Activated B cell treated with CpG ODN at 0.5 μM for 24 hours (primary cell): ENCODE measurements at regions not wholly inside any gene's neighbourhood (a gene's known extent, or its start where the extent isn't known, plus 50 kb on each side); places are given as distances from the start of the nearest gene placed in this dataset.

Experiments used
- ATAC-seq: fragments of 200-7000 bp; cut with Tn5 transposase; one replicate; pipeline ENCODE4 v1.10.0; 2021; ENCODE audit warnings: low read depth, mild to moderate bottlenecking, moderate library complexity
- CTCF ChIA-PET: fragments of 350-600 bp; sonication (Branson Sonifier 250); formaldehyde crosslinking; loops from one replicate; lab custom pipeline; 2021; ENCODE audit warnings: antibody characterized with exemption; lab: Charles Lee
- POLR2A ChIA-PET: fragments of 350-600 bp; sonication (Branson Sonifier 250); formaldehyde crosslinking; loops from one replicate; lab custom pipeline; 2021; ENCODE audit warnings: antibody characterized with exemption; lab: Charles Lee
- DNase-seq: peaks from one replicate; pipeline ENCODE4 v3.0.0; 2022
- H3K27ac Mint-ChIP-seq: one replicate; pipeline ENCODE4 v1.8.0; 2020; ENCODE audit warnings: mixed read lengths
- H3K27me3 Mint-ChIP-seq: one replicate; pipeline ENCODE4 v1.8.0; 2021; ENCODE audit warnings: mixed read lengths
- H3K36me3 Mint-ChIP-seq: one replicate; pipeline ENCODE4 v1.8.0; 2021; ENCODE audit warnings: low read depth, mixed read lengths
- H3K4me1 Mint-ChIP-seq: one replicate; pipeline ENCODE4 v1.8.0; 2021; ENCODE audit warnings: mixed read lengths
- H3K4me3 Mint-ChIP-seq: one replicate; pipeline ENCODE4 v1.8.0; 2020; ENCODE audit warnings: mild to moderate bottlenecking, mixed read lengths
- H3K9me3 Mint-ChIP-seq: one replicate; pipeline ENCODE4 v1.8.0; 2020; ENCODE audit warnings: mixed read lengths
- intact Hi-C: fragments of 100-400 bp; cut with micrococcal nuclease; formaldehyde crosslinking; loops from one replicate; pipeline ENCODE4 v1.15.1; 2024
- TF ChIP-seq, protein P1 (sequence below): fragments of 200-600 bp; IDR thresholded peaks from one replicate; pipeline ENCODE4 v1.8.0; 2022; ENCODE audit warnings: antibody characterized with exemption, mild to moderate bottlenecking

DNA sequence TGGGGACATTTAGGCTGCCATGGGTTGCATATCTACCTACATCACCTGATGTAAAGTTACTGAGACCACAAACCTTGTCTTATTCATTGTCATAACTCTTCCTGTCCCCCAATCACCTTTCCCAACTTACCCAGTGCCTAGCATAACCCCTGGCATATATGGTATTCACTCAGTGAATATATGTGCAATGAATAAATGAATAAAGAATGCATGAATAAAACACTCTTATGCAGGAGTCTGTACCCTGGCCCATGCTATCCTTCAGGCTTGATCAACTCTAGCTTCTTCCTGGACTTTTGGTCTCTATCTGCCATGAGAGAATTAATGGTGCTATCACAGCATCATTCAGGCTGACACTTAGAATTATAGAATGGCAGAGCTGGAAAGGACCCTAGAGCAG lies 285.2 kb downstream of the SMARCA2 start:
- Mint-ChIP-seq H3K27ac (no peak overlapping the region), H3K36me3 (no peaks in the 10 kb centered on the region), H3K4me1 (no peaks in the 10 kb centered on the region), H3K27me3 (peaks cover 4% of the 10 kb centered on the region), H3K9me3 (peaks cover 3% of the 10 kb centered on the region), H3K4me3 (no peak overlapping the region)
- intact Hi-C loops: no loop called here
- ATAC-seq (no peak), DNase-seq (no peak)
- ChIA-PET CTCF (no interaction called here), POLR2A (no interaction called here)
- TF ChIP-seq, protein P1, sequence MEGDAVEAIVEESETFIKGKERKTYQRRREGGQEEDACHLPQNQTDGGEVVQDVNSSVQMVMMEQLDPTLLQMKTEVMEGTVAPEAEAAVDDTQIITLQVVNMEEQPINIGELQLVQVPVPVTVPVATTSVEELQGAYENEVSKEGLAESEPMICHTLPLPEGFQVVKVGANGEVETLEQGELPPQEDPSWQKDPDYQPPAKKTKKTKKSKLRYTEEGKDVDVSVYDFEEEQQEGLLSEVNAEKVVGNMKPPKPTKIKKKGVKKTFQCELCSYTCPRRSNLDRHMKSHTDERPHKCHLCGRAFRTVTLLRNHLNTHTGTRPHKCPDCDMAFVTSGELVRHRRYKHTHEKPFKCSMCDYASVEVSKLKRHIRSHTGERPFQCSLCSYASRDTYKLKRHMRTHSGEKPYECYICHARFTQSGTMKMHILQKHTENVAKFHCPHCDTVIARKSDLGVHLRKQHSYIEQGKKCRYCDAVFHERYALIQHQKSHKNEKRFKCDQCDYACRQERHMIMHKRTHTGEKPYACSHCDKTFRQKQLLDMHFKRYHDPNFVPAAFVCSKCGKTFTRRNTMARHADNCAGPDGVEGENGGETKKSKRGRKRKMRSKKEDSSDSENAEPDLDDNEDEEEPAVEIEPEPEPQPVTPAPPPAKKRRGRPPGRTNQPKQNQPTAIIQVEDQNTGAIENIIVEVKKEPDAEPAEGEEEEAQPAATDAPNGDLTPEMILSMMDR: no peak

DNA sequence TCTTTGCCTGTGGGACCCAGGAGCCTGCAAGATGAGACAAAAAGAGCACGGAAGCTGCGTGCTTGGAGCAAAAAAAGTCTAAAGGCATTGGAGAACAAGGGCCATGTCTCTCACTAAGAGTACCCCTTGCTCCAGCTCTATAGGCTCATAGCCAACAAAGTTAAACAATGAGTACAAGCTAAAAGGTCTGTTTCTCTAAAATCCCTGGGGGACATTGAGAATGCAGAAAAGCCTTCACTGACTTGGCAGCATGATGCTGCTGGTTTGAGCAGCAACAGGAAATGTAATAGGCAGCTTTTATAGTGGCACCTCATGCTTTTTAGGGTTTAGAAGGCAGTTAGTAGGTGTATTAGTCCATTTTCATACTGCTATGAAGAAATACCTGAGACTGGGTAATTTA lies 287.5 kb downstream of the SMARCA2 start:
- no peak for DNase-seq
- H3K4me1 Mint-ChIP-seq: no peaks in the 10 kb centered on the region
- no peaks in the 10 kb centered on the region for H3K36me3 Mint-ChIP-seq
- ChIA-PET POLR2A (no interaction called here), CTCF (no interaction called here)
- TF ChIP-seq, protein P1: no peak
- intact Hi-C loops: no loop called here
- no peak for ATAC-seq
- H3K27ac Mint-ChIP-seq: no peak overlapping the region
- H3K9me3 Mint-ChIP-seq: peaks cover 3% of the 10 kb centered on the region
- H3K27me3 Mint-ChIP-seq: peaks cover 4% of the 10 kb centered on the region
- no peak overlapping the region for H3K4me3 Mint-ChIP-seq

DNA sequence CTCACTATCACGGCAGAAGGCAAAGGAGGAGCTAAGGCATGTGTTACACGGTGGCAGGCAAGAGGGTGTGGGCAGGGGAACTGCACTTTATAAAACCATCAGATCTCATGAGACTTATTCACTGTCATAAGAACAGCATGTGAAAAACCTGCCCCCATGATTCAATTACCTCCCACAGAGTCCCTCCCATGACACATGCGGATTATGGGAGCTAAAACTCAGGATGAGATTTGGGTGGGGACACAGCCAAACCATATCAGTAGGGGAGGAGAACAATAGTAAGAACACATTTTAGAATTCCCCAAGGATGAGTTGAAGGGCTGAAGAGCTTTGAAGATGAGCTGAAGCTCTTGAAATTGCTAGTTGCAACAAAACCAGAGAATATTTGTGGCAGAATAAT lies 287.9 kb downstream of the SMARCA2 start:
- ChIA-PET POLR2A (no interaction called here), CTCF (no interaction called here)
- no peak for DNase-seq
- Mint-ChIP-seq H3K27me3 (peaks cover 4% of the 10 kb centered on the region), H3K36me3 (no peaks in the 10 kb centered on the region), H3K4me1 (no peaks in the 10 kb centered on the region), H3K27ac (no peak overlapping the region), H3K4me3 (no peak overlapping the region), H3K9me3 (peaks cover 3% of the 10 kb centered on the region)
- intact Hi-C loops: no loop called here
- ATAC-seq: no peak
- TF ChIP-seq, protein P1: no peak

GRCh38 chr9:2307480-2307879 lies 292.3 kb downstream of the SMARCA2 start:
- intact Hi-C loops: no loop called here
- TF ChIP-seq, protein P1: no peak

DNA sequence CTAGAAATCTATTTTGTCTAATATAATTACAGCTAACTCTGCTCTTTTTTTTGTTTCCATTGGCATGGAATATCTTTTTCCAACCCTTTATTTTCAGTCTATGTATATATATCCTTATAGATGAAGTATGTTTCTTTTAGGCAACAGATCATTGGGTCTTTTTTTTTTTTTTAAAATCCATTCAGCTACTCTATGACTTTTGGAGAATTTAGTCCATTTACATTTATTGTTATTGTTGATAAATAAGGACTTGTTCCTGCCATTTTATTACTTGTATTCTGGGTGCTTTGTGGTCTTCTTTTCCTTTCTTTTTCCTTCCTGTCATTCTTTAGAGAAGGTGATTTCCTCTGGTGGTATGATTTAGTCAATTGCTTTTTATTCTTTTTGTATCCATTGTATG lies 296.8 kb downstream of the SMARCA2 start:
- no peak overlapping the region for H3K4me3 Mint-ChIP-seq
- POLR2A ChIA-PET: no interaction called here
- no peak overlapping the region for H3K27ac Mint-ChIP-seq
- H3K36me3 Mint-ChIP-seq: peaks cover 3% of the 10 kb centered on the region
- ATAC-seq (no peak), DNase-seq (no peak)
- H3K9me3 Mint-ChIP-seq: peaks cover 42% of the 10 kb centered on the region
- TF ChIP-seq, protein P1: no peak
- intact Hi-C loops: no loop called here
- peaks cover 4% of the 10 kb centered on the region for H3K27me3 Mint-ChIP-seq
- H3K4me1 Mint-ChIP-seq: no peaks in the 10 kb centered on the region
- CTCF ChIA-PET: no interaction called here

More at GRCh38 chr9:2307480-2307879, 292.3 kb downstream of the SMARCA2 start:
- Mint-ChIP-seq H3K27me3 (peaks cover 8% of the 10 kb centered on the region), H3K4me1 (no peaks in the 10 kb centered on the region), H3K36me3 (no peaks in the 10 kb centered on the region), H3K4me3 (no peak overlapping the region), H3K27ac (no peak overlapping the region), H3K9me3 (peaks cover 23% of the 10 kb centered on the region)
- ChIA-PET CTCF (no interaction called here), POLR2A (no interaction called here)
- DNase-seq (no peak), ATAC-seq (no peak)
